ENCODE measurements at regions not wholly inside any gene's neighbourhood (a gene's known extent, or its start where the extent isn't known, plus 50 kb on each side); places are given as distances from the start of the nearest gene placed in this dataset.

DNA sequence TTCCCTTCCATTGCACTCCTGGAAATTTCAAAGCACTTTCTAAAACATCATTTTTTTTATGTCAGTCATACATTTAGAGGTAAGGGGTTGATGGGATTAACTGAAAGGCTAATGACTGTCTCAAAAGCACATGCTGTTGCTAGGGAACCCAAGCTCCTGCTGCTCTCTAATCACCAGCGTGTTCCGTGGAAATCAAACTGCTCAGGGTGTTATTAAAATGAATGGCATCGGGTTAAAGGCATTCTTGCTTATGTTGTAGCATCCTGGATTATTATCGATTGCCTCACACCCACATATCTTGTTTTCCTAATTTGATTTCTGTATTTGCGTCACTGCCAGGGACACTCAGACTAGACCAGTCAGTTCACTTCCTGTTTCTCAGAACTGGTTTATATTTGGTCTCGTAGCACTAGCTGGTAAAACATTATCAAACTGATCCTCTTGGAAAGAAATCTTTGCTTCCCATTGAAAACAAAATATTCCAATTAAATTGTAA, 216.5 kb upstream of the MKLN1 start:
- TF ChIP-seq, protein P1, sequence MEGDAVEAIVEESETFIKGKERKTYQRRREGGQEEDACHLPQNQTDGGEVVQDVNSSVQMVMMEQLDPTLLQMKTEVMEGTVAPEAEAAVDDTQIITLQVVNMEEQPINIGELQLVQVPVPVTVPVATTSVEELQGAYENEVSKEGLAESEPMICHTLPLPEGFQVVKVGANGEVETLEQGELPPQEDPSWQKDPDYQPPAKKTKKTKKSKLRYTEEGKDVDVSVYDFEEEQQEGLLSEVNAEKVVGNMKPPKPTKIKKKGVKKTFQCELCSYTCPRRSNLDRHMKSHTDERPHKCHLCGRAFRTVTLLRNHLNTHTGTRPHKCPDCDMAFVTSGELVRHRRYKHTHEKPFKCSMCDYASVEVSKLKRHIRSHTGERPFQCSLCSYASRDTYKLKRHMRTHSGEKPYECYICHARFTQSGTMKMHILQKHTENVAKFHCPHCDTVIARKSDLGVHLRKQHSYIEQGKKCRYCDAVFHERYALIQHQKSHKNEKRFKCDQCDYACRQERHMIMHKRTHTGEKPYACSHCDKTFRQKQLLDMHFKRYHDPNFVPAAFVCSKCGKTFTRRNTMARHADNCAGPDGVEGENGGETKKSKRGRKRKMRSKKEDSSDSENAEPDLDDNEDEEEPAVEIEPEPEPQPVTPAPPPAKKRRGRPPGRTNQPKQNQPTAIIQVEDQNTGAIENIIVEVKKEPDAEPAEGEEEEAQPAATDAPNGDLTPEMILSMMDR (IDR thresholded peaks at IDR 0.05), result no peak
- TF ChIP-seq POLR2A (IDR thresholded peaks at IDR 0.05), result no peak
- TF ChIP-seq POLR2AphosphoS5 (IDR thresholded peaks at IDR 0.05), result peak; percentile 26 to 67 (median 44)

All from sigmoid colon (tissue), 4 donors.